CMK (cell line): ENCODE measurements at regions not wholly inside any gene's neighbourhood (a gene's known extent, or its start where the extent isn't known, plus 50 kb on each side); places are given as distances from the start of the nearest gene placed in this dataset.

ENCODE experiments used
- DNase-seq: peaks from one replicate; pipeline ENCODE4 v3.0.0-alpha.2; 2010; ENCODE audit warnings: low read depth

DNA sequence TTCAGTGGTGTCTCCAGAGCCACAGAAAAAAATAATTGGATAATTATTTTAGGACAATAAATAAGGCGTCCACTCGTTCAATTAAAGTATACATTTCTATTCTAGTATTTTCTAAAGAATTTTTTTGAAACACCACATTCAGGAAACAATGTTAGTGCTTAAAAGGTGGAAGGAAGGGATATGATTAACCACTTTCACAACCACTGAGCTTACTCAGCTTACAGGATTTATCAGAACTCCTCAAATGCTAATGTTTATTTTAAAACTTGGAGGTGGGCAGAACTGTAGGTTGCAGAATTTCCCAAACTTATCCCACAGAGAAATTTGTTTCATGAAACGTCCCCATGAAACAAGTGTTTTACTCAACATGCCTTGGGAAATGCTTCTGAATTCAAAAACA, 54.3 kb upstream of the MAGEB2 start:
- no peak for DNase-seq
